H1 (cell line): ENCODE measurements at regions not wholly inside any gene's neighbourhood (a gene's known extent, or its start where the extent isn't known, plus 50 kb on each side); places are given as distances from the start of the nearest gene placed in this dataset.

Source experiments
- CTCF ChIA-PET: fragments of 300-600 bp; sonication (Branson Sonifier 250); formaldehyde crosslinking; loops from one replicate; lab custom pipeline; 2021; ENCODE audit not compliant: partially characterized antibody; lab: Charles Lee
- POLR2A ChIA-PET: fragments of 300-600 bp; sonication (Branson Sonifier 250); formaldehyde crosslinking; loops from one replicate; lab custom pipeline; 2021; ENCODE audit warnings: inconsistent platforms; ENCODE audit not compliant: partially characterized antibody; lab: Charles Lee
- DNase-seq, 2 experiments: peaks; one replicate each; pipeline versions ENCODE4 v3.0.0 to v3.0.0-alpha.2; 2010 to 2022; ENCODE audit warnings: low spot score in 2 of 2, low read depth in 1 of 2, mixed read lengths in 1 of 2
- FAIRE-seq: peaks from 2 replicates; lab custom pipeline; 2011; peaks lifted over from hg19 to GRCh38; lab: Jason Lieb, UNC
- H2AFZ ChIP-seq: 2 replicates; pipeline ENCODE4 v1.8.1; 2012; ENCODE audit warnings: low read length, inconsistent platforms
- H2AK5ac ChIP-seq: 2 replicates; pipeline ENCODE4 v1.6.1; 2013; ENCODE audit warnings: low read depth, low read length
- H2BK120ac ChIP-seq: replicated peaks from 2 replicates; pipeline ENCODE3; 2013; ENCODE audit warnings: low read depth, low read length, inconsistent platforms
- H2BK12ac ChIP-seq: 2 replicates; pipeline ENCODE4 v1.6.1; 2013; ENCODE audit warnings: low read depth, low read length
- H2BK15ac ChIP-seq: 2 replicates; pipeline ENCODE4 v1.6.1; 2013; ENCODE audit warnings: low read length
- H2BK20ac ChIP-seq: 2 replicates; pipeline ENCODE4 v1.6.1; 2013; ENCODE audit warnings: low read length
- H2BK5ac ChIP-seq: 2 replicates; pipeline ENCODE4 v1.6.1; 2013; ENCODE audit warnings: low read depth, low read length
- H3K14ac ChIP-seq: 2 replicates; pipeline ENCODE4 v1.6.1; 2013; ENCODE audit warnings: inconsistent platforms; ENCODE audit not compliant: insufficient read length
- H3K18ac ChIP-seq: 2 replicates; pipeline ENCODE4 v1.6.1; 2013; ENCODE audit warnings: low read length; ENCODE audit errors: extremely low read depth
- H3K23ac ChIP-seq: 2 replicates; pipeline ENCODE4 v1.6.1; 2013; ENCODE audit warnings: inconsistent platforms; ENCODE audit not compliant: insufficient read length
- H3K23me2 ChIP-seq: 2 replicates; pipeline ENCODE4 v1.6.1; 2013; ENCODE audit warnings: low read depth, low read length
- H3K27ac ChIP-seq: 2 replicates; pipeline ENCODE4 v1.6.1; 2011; ENCODE audit warnings: low read depth, low read length, inconsistent platforms
- H3K27me3 ChIP-seq, 4 experiments: replicated peaks in 1 of 4; 1 replicate in 1 of 4; 2 replicates in 3 of 4; pipeline versions ENCODE4 v1.6.1 to v1.8.1; 2011 to 2013; ENCODE audit warnings: low read length in 3 of 4, mild to moderate bottlenecking in 3 of 4, inconsistent platforms in 2 of 4, mixed read lengths in 2 of 4, moderate library complexity in 1 of 4; ENCODE audit not compliant: control insufficient read depth in 3 of 4, insufficient read depth in 3 of 4; ENCODE audit errors: extremely low read depth in 1 of 4
- H3K36me3 ChIP-seq, 4 experiments: 2 replicates each; pipeline versions ENCODE4 v1.6.1 to v1.8.1; 2011 to 2013; ENCODE audit warnings: mild to moderate bottlenecking in 4 of 4, low read length in 3 of 4, moderate library complexity in 2 of 4, control low read depth in 1 of 4, inconsistent platforms in 1 of 4; ENCODE audit not compliant: insufficient read depth in 4 of 4, control insufficient read depth in 2 of 4
- H3K4ac ChIP-seq: replicated peaks from 2 replicates; pipeline ENCODE3; 2013; ENCODE audit warnings: low read length, low read depth, mixed read lengths, inconsistent platforms; ENCODE audit not compliant: insufficient read length
- H3K4me1 ChIP-seq, 4 experiments: replicated peaks in 1 of 4; 1 replicate in 1 of 4; 2 replicates in 3 of 4; pipeline versions ENCODE4 v1.6.1 to v1.8.1; 2011 to 2013; ENCODE audit warnings: low read length in 3 of 4, inconsistent platforms in 2 of 4, mixed read lengths in 1 of 4; ENCODE audit not compliant: insufficient read depth in 4 of 4, control insufficient read depth in 3 of 4
- H3K4me2 ChIP-seq, 2 experiments: 2 replicates each; pipeline versions ENCODE4 v1.6.1 to v1.8.1; 2011 to 2013; ENCODE audit warnings: low read depth in 2 of 2, low read length in 2 of 2, control low read depth in 1 of 2, inconsistent platforms in 1 of 2, mild to moderate bottlenecking in 1 of 2; ENCODE audit not compliant: insufficient read depth in 1 of 2
- H3K4me3 ChIP-seq, 4 experiments: fragments of 200-600, 300-600 bp in 1 of 4; sonication (generic), shearing (Covaris generic), sonication (Bioruptor Twin) in 1 of 4; 2 replicates each; pipeline versions ENCODE4 v1.5.1 to v1.8.1; 2011 to 2016; ENCODE audit warnings: low read length in 4 of 4, low read depth in 3 of 4, control low read depth in 2 of 4, inconsistent platforms in 2 of 4, mild to moderate bottlenecking in 2 of 4, mixed read lengths in 1 of 4, moderate library complexity in 1 of 4; ENCODE audit not compliant: insufficient read depth in 2 of 4; ENCODE audit errors: extremely low read depth in 1 of 4
- H3K56ac ChIP-seq: replicated peaks from 2 replicates; pipeline ENCODE3; 2013; ENCODE audit warnings: low read depth, mild to moderate bottlenecking, mixed read lengths, low read length, inconsistent platforms; ENCODE audit not compliant: insufficient read length
- H3K79me1 ChIP-seq: 2 replicates; pipeline ENCODE4 v1.6.1; 2013; ENCODE audit warnings: low read depth, low read length, control low read depth
- H3K79me2 ChIP-seq, 2 experiments: 2 replicates each; pipeline versions ENCODE4 v1.6.1 to v1.8.1; 2012 to 2013; ENCODE audit warnings: low read length in 2 of 2, mild to moderate bottlenecking in 2 of 2, inconsistent platforms in 1 of 2; ENCODE audit not compliant: insufficient read depth in 2 of 2, control insufficient read depth in 1 of 2
- H3K9ac ChIP-seq, 4 experiments: replicated peaks in 1 of 4; 1 replicate in 1 of 4; 2 replicates in 3 of 4; pipeline versions ENCODE4 v1.6.1 to v1.8.1; 2011 to 2013; ENCODE audit warnings: low read depth in 3 of 4, low read length in 3 of 4, control low read depth in 2 of 4, mild to moderate bottlenecking in 2 of 4, moderate library complexity in 2 of 4, inconsistent platforms in 1 of 4; ENCODE audit errors: extremely low read depth in 1 of 4
- H3K9me3 ChIP-seq, 2 experiments: 2 replicates each; pipeline versions ENCODE4 v1.6.1 to v1.8.1; 2012 to 2013; ENCODE audit warnings: mild to moderate bottlenecking in 2 of 2, moderate library complexity in 2 of 2, control low read depth in 1 of 2, inconsistent platforms in 1 of 2, low read depth in 1 of 2, low read length in 1 of 2, mixed read lengths in 1 of 2; ENCODE audit not compliant: insufficient read depth in 2 of 2
- H4K20me1 ChIP-seq, 2 experiments: replicated peaks in 1 of 2; 2 replicates each; pipeline versions ENCODE3 to v1.8.1; 2011 to 2013; ENCODE audit warnings: inconsistent platforms in 2 of 2, low read length in 2 of 2, mild to moderate bottlenecking in 1 of 2; ENCODE audit not compliant: insufficient read depth in 2 of 2, control insufficient read depth in 1 of 2
- H4K5ac ChIP-seq: 2 replicates; pipeline ENCODE4 v1.6.1; 2013; ENCODE audit warnings: low read length, low read depth, mixed read lengths, inconsistent platforms; ENCODE audit not compliant: insufficient read length
- H4K8ac ChIP-seq: 2 replicates; pipeline ENCODE4 v1.8.0; 2013; ENCODE audit warnings: mild to moderate bottlenecking, moderate library complexity, low read length, inconsistent platforms; ENCODE audit not compliant: insufficient read depth; ENCODE audit errors: extremely low read depth
- H4K91ac ChIP-seq: replicated peaks from 2 replicates; pipeline ENCODE3; 2013; ENCODE audit warnings: low read length, mixed read lengths, inconsistent platforms; ENCODE audit not compliant: insufficient read length
- ASH2L ChIP-seq: fragments of 200-600, 300-600 bp; sonication (generic); IDR thresholded peaks from one replicate; pipeline ENCODE4 v1.7.1; 2017; ENCODE audit warnings: low read length
- CHD1 ChIP-seq: IDR thresholded peaks from 2 replicates; pipeline ENCODE4 v1.6.1; 2012; ENCODE audit warnings: low read depth, low read length, improper control_type of control experiment
- POLR2A ChIP-seq, 2 experiments: IDR thresholded peaks; 1 replicate in 1 of 2; 2 replicates in 1 of 2; pipeline ENCODE4 v1.6.1; 2011; ENCODE audit warnings: low read depth in 2 of 2, low read length in 2 of 2, mild to moderate bottlenecking in 2 of 2; ENCODE audit errors: control extremely low read depth in 1 of 2
- SIRT6 ChIP-seq: IDR thresholded peaks from one replicate; pipeline ENCODE4 v1.7.1; 2012; ENCODE audit warnings: low read length, inconsistent platforms
- SUZ12 ChIP-seq: fragments of 200-600 bp; sonication (generic); IDR thresholded peaks from 2 replicates; pipeline ENCODE4 v1.6.1; 2012; ENCODE audit warnings: mild to moderate bottlenecking, inconsistent platforms, low read length, moderate library complexity, mixed read lengths
- TAF1 ChIP-seq: IDR thresholded peaks from 2 replicates; pipeline ENCODE4 v1.6.1; 2011; ENCODE audit warnings: mild to moderate bottlenecking, low read depth, low read length
- YY1 ChIP-seq: IDR thresholded peaks from 2 replicates; pipeline ENCODE4 v1.6.1; 2011; ENCODE audit warnings: low read depth, mild to moderate bottlenecking, low read length
- WGBS, 2 experiments: shearing (Covaris generic) in 1 of 2; methylation state at CpG; one replicate each; pipeline versions ENCODE4 v1.1.6 to v1.1.7; 2013 to 2015; ENCODE audit warnings: low lambda C conversion rate in 2 of 2, mixed read lengths in 2 of 2, inconsistent platforms in 1 of 2, low coverage in 1 of 2, missing lambda C conversion rate in 1 of 2; ENCODE audit not compliant: insufficient replicate concordance in 2 of 2, insufficient coverage in 1 of 2, insufficient read length in 1 of 2; ENCODE audit errors: extremely low coverage in 1 of 2, missing lambda C conversion rate in 1 of 2; 5-methylcytosine and 5-hydroxymethylcytosine counted together
- TF ChIP-seq, protein P1 (sequence below): IDR thresholded peaks from 2 replicates; pipeline ENCODE4 v1.6.1; 2012; ENCODE audit warnings: inconsistent platforms

DNA sequence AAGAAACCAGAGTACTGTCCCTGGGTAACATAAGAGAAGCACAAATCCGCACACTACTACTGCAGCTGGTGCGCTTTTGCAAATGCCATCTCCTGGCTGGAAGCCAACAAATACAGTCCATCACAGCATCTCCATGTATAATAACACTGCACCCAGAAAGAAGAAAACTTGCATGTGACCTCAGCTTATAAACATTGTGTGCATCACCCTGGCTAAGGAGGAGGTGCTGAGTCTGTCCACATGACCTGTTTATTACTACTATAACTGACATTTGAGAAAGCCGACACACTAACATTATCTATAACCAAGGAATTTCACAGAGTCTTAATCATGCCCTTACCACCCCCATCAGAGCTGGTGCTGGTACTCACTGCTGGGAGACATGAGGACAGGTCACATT lies 516.8 kb downstream of the CFAP47 start:
- Histone ChIP-seq H3K23me2 (no peaks in the 10 kb centered on the region), H2BK20ac (no peak overlapping the region), H3K27me3 (no peaks in the 10 kb centered on the region), H3K4me1 (no peaks in the 10 kb centered on the region), H2AFZ (no peak overlapping the region), H2BK12ac (no peak overlapping the region), H4K8ac (no peak overlapping the region), H2BK15ac (no peak overlapping the region), H2BK120ac (no peak overlapping the region), H4K5ac (no peak overlapping the region), H4K20me1 (no peaks in the 10 kb centered on the region), H3K27ac (no peak overlapping the region), H3K56ac (no peak overlapping the region), H3K4me2 (no peak overlapping the region), H3K36me3 (no peaks in the 10 kb centered on the region), H3K9me3 (no peaks in the 10 kb centered on the region), H2AK5ac (no peak overlapping the region), H3K79me2 (no peaks in the 10 kb centered on the region), H3K23ac (no peak overlapping the region), H3K14ac (no peak overlapping the region), H3K4me3 (no peak overlapping the region), H3K79me1 (no peaks in the 10 kb centered on the region), H4K91ac (no peak overlapping the region), H3K9ac (no peak overlapping the region), H3K4ac (no peak overlapping the region), H2BK5ac (no peak overlapping the region), H3K18ac (no peak overlapping the region)
- TF ChIP-seq, protein P1, sequence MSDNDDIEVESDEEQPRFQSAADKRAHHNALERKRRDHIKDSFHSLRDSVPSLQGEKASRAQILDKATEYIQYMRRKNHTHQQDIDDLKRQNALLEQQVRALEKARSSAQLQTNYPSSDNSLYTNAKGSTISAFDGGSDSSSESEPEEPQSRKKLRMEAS = no peak
- TF ChIP-seq SIRT6 (no peak), CHD1 (no peak), ASH2L (no peak), YY1 (no peak), SUZ12 (no peak), TAF1 (no peak), POLR2A (IDR thresholded peaks at IDR 0.05; ENCODE audit: control extremely low read depth in 1 of 2, low read depth in 2 of 2, low read length in 2 of 2) (no peak)
- WGBS, 2 experiments = 94% methylated on average over 3 of the region's 3 CpGs; no CpG with 5 or more reads in 1 of the 2 experiments
- FAIRE-seq = no peak
- POLR2A ChIA-PET = no interaction called here
- CTCF ChIA-PET = interaction anchor here (0.7 to 0.8 kb wide), 2 partner anchors 10 to 546 kb away, joined by 3 read pairs; no protein-coding TSS in a partner anchor
- no peak for DNase-seq
